AG04450 (cell line): ENCODE measurements at regions not wholly inside any gene's neighbourhood (a gene's known extent, or its start where the extent isn't known, plus 50 kb on each side); places are given as distances from the start of the nearest gene placed in this dataset.

Experiments used
- CTCF ChIA-PET: fragments of 300-600, 350-600 bp; formaldehyde crosslinking; extraction: SDS; loops from one replicate; lab custom pipeline; 2022; ENCODE audit warnings: antibody characterized with exemption, inconsistent platforms; lab: Charles Lee
- POLR2A ChIA-PET: fragments of 350-600 bp; formaldehyde crosslinking; extraction: SDS; loops from one replicate; lab custom pipeline; 2021; ENCODE audit warnings: antibody characterized with exemption, inconsistent platforms; lab: Yijun Ruan, JAX
- DNase-seq: peaks from one replicate; pipeline ENCODE4 v3.0.0-alpha.2; 2011; ENCODE audit warnings: low read depth, low spot score
- H3K27ac ChIP-seq: one replicate; pipeline ENCODE4 v1.5.1; 2012; ENCODE audit warnings: low read depth, low read length, control low read depth
- H3K27me3 ChIP-seq: one replicate; pipeline ENCODE4 v1.6.0; 2012; ENCODE audit warnings: low read length; ENCODE audit not compliant: control insufficient read depth, insufficient read depth
- H3K4me3 ChIP-seq: 2 replicates; pipeline ENCODE4 v1.5.1; 2011; ENCODE audit warnings: mild to moderate bottlenecking, low read depth, low read length, control low read depth
- H3K9me3 ChIP-seq: 2 replicates; pipeline ENCODE4 v1.5.1; 2012; ENCODE audit warnings: low read length; ENCODE audit not compliant: control insufficient read depth, insufficient read depth
- TF ChIP-seq, protein P1 (sequence below): IDR thresholded peaks from 2 replicates; pipeline ENCODE4 v1.5.1; 2011; ENCODE audit warnings: low read depth, low read length, control low read depth, inconsistent platforms

DNA sequence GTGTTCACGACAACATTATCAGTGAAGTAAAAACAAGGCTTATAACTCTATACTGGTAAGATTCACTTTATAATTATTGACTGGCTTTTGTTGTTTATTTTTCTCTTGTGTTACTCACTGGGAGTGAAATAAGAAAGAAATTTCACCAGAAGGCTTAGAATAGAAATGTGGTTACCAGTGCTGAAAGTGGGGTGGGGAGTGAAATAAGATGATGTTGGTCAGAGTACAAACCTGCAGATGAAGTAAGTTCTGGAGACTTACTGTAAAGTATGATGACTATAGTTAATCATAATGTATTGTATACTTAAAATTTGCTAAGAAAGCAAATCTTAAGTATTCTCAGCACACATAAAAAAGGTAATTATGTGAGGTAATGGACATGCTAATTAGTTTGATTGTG, 198.4 kb downstream of the KLHL28 start:
- TF ChIP-seq, protein P1, sequence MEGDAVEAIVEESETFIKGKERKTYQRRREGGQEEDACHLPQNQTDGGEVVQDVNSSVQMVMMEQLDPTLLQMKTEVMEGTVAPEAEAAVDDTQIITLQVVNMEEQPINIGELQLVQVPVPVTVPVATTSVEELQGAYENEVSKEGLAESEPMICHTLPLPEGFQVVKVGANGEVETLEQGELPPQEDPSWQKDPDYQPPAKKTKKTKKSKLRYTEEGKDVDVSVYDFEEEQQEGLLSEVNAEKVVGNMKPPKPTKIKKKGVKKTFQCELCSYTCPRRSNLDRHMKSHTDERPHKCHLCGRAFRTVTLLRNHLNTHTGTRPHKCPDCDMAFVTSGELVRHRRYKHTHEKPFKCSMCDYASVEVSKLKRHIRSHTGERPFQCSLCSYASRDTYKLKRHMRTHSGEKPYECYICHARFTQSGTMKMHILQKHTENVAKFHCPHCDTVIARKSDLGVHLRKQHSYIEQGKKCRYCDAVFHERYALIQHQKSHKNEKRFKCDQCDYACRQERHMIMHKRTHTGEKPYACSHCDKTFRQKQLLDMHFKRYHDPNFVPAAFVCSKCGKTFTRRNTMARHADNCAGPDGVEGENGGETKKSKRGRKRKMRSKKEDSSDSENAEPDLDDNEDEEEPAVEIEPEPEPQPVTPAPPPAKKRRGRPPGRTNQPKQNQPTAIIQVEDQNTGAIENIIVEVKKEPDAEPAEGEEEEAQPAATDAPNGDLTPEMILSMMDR, result no peak
- Histone ChIP-seq H3K4me3 (no peak overlapping the region), H3K9me3 (no peaks in the 10 kb centered on the region), H3K27me3 (no peaks in the 10 kb centered on the region), H3K27ac (no peak overlapping the region)
- CTCF ChIA-PET, result no interaction called here
- POLR2A ChIA-PET, result no interaction called here
- DNase-seq, result no peak

DNA sequence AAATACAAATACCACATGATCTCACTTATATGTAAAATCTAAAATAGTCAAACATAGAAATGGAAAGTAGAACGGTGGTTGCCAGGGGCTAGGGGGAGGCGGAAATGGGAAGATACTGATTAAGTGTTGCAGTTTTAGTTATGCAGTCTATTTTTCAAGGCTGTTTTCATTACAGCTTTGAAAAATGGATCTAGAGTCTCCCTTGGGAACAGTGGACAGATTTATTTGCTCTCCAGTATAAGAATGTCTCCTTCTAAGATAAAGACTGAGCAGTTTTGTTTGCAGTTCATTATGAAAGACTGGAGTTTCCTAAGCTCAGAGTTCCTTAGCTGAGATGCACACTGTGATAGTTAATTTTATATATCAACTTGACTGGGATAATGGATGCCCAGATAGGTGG, 202.5 kb downstream of the KLHL28 start:
- POLR2A ChIA-PET, result no interaction called here

DNA sequence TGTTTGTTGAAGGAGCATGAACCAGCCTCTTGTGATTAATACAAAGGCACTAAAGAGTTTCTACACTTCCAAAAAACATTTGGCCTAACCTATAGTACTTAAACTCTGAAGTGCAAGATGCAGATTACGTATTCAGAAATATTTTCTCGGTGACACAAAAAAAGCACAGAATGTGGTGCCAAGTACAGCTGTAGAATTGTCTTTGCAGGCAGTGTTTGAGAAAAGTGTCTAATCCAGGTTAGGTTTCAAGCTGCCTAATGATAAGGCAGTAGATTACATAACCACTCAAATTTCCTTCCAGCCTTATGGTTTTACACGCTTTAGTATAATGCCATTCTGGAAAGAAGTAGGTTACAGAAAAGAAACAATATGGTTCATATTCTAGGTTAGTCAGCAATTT, 205.2 kb downstream of the KLHL28 start:
- Histone ChIP-seq H3K27ac (no peak overlapping the region), H3K9me3 (no peaks in the 10 kb centered on the region), H3K27me3 (no peaks in the 10 kb centered on the region), H3K4me3 (no peak overlapping the region)
- ChIA-PET POLR2A (no interaction called here), CTCF (no interaction called here)
- TF ChIP-seq, protein P1, result no peak
- no peak for DNase-seq

More for the DNA sequence above, 202.5 kb downstream of the KLHL28 start:
- DNase-seq, result no peak
- H3K9me3 ChIP-seq, result no peaks in the 10 kb centered on the region
- H3K27me3 ChIP-seq, result no peaks in the 10 kb centered on the region
- no peak overlapping the region for H3K4me3 ChIP-seq
- TF ChIP-seq, protein P1, result no peak
- CTCF ChIA-PET, result no interaction called here
- no peak overlapping the region for H3K27ac ChIP-seq

DNA sequence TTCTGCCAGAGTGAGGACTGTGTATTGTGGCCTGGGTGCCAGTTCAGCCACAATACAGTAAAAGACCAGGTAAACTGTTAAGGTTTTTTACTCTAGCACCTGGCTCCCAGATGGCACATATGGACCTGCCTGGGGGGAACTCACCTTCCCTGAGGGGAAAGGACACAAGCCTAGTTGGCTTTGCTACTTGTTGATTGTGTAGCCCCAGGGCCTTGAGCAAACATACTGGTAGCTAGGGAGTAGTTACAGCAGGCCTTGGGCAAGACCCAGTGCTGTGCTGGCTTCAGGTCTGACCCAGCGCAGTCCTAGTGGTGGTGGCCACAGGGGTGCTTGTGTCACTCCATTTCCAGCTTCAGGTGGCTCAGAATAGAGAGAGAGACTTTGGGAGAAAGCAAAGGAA, 216.4 kb downstream of the KLHL28 start:
- TF ChIP-seq, protein P1, result no peak
- no peak overlapping the region for H3K27ac ChIP-seq
- no peaks in the 10 kb centered on the region for H3K27me3 ChIP-seq
- DNase-seq, result no peak
- ChIA-PET CTCF (no interaction called here), POLR2A (no interaction called here)
- no peak overlapping the region for H3K4me3 ChIP-seq
- no peaks in the 10 kb centered on the region for H3K9me3 ChIP-seq

DNA sequence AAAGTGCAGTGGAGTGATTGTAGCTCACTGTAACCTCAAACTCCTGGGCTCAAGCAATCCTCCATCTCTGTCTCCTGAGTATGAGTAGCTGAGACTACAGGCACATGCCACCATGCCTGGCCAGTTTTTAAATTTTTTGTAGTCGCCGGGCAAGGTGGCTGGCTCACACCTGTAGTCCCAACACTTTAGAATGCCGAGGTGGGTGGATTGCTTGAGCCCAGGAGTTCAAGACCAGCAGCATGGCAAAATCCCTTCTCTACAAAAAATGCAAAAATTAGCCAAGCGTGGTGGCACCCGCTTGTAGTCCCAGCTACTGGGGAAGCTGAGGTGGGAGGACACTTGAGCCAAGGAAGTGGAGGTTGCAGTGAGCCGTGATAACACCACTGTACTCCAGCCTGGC, 219.5 kb downstream of the KLHL28 start:
- Histone ChIP-seq H3K27me3 (no peaks in the 10 kb centered on the region), H3K4me3 (no peak overlapping the region), H3K27ac (no peak overlapping the region), H3K9me3 (no peaks in the 10 kb centered on the region)
- TF ChIP-seq, protein P1, result no peak
- no peak for DNase-seq
- CTCF ChIA-PET, result no interaction called here
- POLR2A ChIA-PET, result no interaction called here
